SK-N-DZ (cell line): ENCODE measurements at regions not wholly inside any gene's neighbourhood (a gene's known extent, or its start where the extent isn't known, plus 50 kb on each side); places are given as distances from the start of the nearest gene placed in this dataset.
"Not testable (repeated sequence)": the region's sequence is repeated elsewhere in the genome, so short reads cannot be mapped to it uniquely, and the experiment has no call there.

Source experiments
- DNase-seq: peaks from one replicate; pipeline ENCODE4 v3.0.0-alpha.2; 2015; ENCODE audit warnings: low spot score

GRCh38 chr20:11499101-11499634 is 418.5 kb upstream of the BTBD3 start:
- no peak for DNase-seq

DNA sequence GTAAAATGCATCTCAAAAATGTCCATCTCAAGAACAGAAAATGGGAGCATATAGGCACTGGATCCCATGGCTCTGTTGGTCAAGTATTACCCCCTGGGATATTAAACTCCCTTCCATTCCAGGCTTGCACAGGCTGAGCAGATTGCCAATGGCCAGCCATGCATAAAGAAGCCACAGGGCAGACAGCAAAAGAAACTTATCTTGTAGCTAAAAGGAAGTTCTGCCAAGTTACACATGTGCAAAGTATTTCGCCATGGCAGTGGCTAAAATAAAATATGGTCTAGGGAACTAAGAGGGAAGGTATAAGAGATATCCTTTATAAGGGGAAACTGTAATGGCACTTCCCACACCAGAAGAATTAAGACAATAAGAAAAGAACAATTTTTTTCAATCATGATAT is 415.6 kb upstream of the BTBD3 start:
- no peak for DNase-seq

- no peak for DNase-seq
Observed at GRCh38 chr20:11502671-11503070, 415.0 kb upstream of the BTBD3 start.

DNA sequence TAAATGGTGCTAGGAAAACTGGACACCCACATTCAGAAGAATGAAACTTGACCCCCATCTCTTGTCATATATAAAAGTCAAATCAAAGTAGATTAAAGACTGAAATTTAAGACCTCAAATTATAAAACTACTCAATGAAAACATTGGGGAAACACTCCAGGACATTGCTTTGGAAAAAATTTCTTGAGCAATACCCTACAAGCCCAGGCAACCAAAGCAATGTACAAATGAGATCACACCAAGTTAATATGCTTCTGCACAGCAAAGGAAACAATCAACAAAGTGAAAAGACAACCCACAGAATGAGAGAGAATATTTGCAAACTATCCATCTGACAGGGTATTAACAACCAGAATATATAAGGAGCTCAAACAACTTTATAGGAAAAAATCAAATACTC is 407.9 kb upstream of the BTBD3 start:
- DNase-seq = no peak

GRCh38 chr20:11511821-11512220 is 405.9 kb upstream of the BTBD3 start:
- no peak for DNase-seq

GRCh38 chr20:11513241-11513745 is 404.4 kb upstream of the BTBD3 start:
- not testable (repeated sequence) for DNase-seq

DNA sequence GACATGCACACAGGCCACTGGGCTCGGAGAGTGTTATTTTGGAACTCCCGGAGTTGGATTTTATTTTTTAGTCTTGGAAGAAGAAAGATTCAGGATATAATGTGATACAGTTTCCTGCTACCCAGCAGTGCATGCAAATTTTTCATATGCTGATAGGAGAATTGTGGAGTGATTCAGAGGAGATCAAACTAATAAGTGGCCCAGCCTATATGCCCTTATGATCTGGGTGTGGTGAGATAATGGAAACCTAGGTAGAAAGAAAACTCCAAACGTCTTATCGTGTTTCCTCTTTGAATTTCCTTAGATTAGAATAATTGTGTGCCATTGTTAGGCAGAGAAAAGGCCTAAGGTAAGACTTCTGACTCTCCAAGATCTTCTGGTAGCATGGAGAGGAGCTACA is 401.2 kb upstream of the BTBD3 start:
- DNase-seq = no peak

DNA sequence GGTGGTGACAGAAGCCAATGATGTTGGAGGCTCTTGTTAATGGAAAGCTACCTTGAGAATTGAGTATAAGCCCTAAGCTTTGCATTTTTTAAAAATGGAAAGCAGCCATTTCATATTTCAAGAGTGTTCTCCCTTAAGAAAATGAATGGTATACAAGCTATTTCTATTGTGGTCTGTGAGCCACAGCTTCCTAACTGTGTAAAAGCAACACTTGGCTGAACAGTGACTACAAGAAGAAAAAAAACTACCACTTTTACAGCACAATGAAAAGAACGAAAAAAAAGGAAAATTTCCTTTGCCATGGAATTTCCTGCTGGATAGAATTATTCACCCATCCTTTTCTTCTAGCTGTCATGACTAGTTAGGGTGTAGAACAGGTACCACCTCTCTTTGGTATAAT is 397.1 kb upstream of the BTBD3 start:
- DNase-seq = no peak

DNA sequence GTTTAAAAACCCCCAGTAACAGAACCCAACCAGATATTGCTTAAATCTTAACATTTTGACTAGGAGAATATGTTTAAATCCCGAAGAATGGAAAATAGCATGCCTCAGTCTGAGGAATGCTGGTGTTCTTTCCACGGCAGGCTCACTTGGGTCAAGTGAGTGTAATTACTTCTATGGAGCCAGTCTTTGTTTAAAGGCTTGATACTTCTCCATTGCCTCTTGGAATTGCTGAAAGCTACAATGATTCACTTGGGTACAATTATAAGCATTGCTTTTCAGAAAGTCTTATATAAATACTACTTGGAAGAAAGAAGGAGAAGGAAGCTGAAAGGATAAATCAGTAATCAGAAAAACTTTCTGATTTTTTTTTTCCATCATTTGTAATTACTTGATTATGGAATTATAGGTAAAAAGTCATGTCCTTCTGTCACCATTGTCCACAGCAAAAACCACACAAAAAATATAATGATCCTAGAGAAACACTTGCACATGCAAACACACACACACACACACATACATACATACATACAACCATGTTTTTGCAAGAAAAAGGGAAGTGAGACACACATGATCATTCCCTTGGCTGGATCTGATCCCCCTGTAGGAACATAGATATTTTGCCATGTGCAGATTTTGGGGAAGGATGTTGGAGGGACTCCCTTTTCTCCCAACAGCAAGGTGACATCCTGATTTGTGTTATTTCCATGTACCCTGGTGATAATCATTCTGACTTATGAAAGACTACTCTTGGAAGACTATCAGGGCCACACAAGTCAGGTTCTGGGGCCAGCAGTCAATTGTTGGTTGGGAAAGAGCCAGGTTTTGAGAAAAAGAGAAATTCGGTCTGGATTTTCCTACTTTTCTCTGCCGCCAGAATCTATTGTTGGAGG is 396.0 kb upstream of the BTBD3 start:
- DNase-seq = no peak

GRCh38 chr20:11522366-11522741 is 395.3 kb upstream of the BTBD3 start:
- DNase-seq = no peak

DNA sequence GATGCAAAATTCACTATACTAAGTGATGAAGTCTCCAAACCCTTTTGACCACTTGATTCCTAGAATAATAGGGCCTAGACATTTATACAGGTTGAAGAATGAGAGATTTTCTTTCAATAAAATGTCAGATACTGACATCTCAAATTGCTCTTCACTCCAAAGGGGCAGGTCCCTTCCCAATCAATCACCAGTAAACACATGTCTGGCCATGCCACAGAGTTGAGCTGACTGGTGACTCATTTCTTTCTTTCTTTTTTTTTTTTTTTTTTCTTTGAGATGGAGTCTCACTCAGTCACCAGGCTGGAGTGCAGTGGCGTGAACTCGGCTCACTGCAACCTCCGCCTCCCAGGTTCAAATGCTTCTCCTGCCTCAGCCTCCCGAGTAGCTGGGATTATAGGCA is 388.6 kb upstream of the BTBD3 start:
- DNase-seq = no peak

DNA sequence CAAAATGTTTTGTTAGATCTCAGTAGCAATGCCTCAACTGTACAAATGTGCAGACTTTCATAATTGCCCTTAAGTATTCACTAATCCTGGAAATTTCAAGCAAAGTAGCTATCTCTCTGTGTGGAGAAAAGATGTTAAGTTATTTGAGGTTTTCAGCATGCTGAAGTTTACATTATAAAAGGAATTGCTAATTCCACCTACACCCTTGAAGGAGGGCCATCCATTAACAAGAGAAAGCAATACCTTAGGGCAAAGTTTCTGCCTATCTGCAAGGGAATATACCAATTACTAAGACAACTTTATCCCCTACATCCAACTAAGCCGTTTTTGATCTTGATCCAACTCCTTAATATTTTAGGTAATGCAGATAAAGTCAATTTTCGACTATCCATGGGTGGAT is 380.7 kb upstream of the BTBD3 start:
- no peak for DNase-seq

GRCh38 chr20:11539450-11539849 is 378.2 kb upstream of the BTBD3 start:
- no peak for DNase-seq

- DNase-seq = no peak
Observed at GRCh38 chr20:11540558-11540957, 377.1 kb upstream of the BTBD3 start.

DNA sequence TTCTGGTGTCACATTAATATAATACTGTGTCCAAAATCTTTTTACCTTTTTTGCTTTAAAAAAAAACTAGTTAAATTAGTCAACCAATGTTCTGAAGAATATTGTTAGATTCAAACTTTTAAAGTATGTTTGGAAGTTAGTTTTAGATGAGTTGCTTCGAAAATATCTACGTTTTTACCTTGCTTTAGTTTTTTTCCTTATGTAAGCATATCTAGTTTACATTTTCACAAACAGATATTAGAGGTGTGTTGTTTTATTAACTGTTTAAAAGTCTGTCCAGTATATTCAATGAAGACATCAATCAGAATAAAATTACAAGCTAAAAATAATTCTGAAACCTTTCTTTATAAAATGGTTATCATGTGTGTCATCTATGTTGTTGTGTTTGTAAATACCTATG is 375.0 kb upstream of the BTBD3 start:
- DNase-seq = no peak

DNA sequence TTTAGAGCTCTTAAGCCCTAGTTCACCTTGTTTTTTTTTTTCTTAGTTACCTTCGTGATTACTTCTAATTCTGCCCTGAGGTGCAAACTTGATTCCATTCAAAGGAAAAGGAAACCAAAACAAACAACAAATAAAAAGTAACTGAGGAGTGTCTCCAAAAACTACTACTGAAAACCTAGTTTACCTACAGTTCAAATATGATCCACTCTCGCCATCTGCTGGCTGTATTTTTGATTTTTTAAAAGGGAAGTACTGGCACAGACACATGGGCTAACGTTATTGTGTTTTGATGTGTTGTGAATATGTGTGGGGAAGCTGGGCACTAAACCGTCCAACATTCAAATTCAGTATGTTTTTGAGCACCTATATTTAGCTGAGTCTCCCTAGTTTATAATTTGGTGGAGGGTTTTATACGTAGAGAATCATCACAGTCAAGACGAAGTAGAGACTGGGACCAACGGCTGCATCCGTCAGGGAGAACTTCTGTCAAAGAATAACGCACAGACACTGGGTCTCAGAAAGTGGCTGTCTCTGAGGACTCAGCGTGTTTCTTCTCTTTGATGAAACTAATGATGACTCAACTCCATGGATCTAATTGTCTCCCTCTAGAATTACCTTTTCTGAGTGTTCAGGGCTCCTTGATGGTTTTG is 373.5 kb upstream of the BTBD3 start:
- DNase-seq = peak; percentile 70

DNA sequence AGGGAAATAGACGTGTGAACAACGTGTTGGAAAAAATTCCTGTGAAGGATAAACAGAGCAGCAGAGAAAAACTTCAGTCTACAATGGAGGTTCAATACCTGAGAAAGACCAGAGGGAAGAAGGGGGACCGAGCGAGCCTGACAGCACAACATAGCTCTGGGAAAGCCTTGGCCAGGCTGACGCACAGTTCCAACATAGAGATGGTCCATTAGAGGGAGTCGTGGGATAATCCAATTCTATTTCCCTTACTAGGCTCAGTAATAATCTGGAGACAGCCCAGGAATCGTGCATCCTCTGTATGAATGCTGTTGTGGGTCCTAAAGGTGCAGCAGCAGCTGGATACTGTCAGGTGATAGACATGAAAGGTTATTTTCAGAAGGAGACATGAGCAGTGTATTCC is 370.8 kb upstream of the BTBD3 start:
- DNase-seq = no peak

- DNase-seq = no peak
Observed at GRCh38 chr20:11549172-11550103, 368.3 kb upstream of the BTBD3 start.

GRCh38 chr20:11550657-11551338 is 366.9 kb upstream of the BTBD3 start:
- DNase-seq = no peak

- DNase-seq = no peak
Observed at GRCh38 chr20:11551479-11551878, 366.2 kb upstream of the BTBD3 start.

GRCh38 chr20:11553603-11554002 is 364.1 kb upstream of the BTBD3 start:
- no peak for DNase-seq
